Right lobe of liver (tissue), 6 donors: ENCODE measurements at regions not wholly inside any gene's neighbourhood (a gene's known extent, or its start where the extent isn't known, plus 50 kb on each side); places are given as distances from the start of the nearest gene placed in this dataset.

ENCODE experiments used
- ATAC-seq, 4 donors: fragments of 200-7000 bp; cut with Tn5 transposase; one replicate each; pipeline ENCODE4 v1.9.1; 2020; ENCODE audit warnings: mild to moderate bottlenecking in 4 of 4, moderate library complexity in 4 of 4
- DNase-seq, 3 donors: peaks; one replicate each; pipeline ENCODE4 v3.0.0-alpha.2; 2020
- H3K27ac ChIP-seq, 3 donors: fragments of 200-600 bp; one replicate each; pipeline ENCODE4 v1.8.0; 2022
- H3K27me3 ChIP-seq, 2 donors: fragments of 200-600 bp; one replicate each; pipeline ENCODE4 v1.8.0; 2022
- H3K36me3 ChIP-seq, 4 donors: fragments of 200-600 bp; sonication (generic) in 1 of 4; one replicate each; pipeline versions ENCODE4 v1.5.1 to v1.8.0; 2017 to 2022; ENCODE audit warnings: control low read depth in 1 of 4
- H3K4me1 ChIP-seq, 4 donors: fragments of 200-600 bp; sonication (generic) in 1 of 4; one replicate each; pipeline versions ENCODE4 v1.5.1 to v1.8.0; 2017 to 2022; ENCODE audit warnings: control low read depth in 1 of 4
- H3K4me3 ChIP-seq, 3 donors: fragments of 200-600 bp; one replicate each; pipeline ENCODE4 v1.8.0; 2022
- H3K9me3 ChIP-seq, 4 donors: fragments of 200-600 bp; sonication (generic) in 1 of 4; one replicate each; pipeline versions ENCODE4 v1.5.1 to v1.8.0; 2017 to 2022; ENCODE audit warnings: control low read depth in 1 of 4
- CTCF ChIP-seq, 4 donors: fragments of 200-600 bp in 3 of 4; fragments of 450-650 bp in 1 of 4; IDR thresholded peaks; one replicate each; pipeline versions ENCODE4 v1.5.1 to v1.8.0; 2016 to 2022; ENCODE audit warnings: antibody characterized with exemption in 4 of 4, mild to moderate bottlenecking in 2 of 4
- POLR2A ChIP-seq: fragments of 450-650 bp; IDR thresholded peaks from one replicate; pipeline ENCODE4 v1.6.1; 2017; ENCODE audit warnings: antibody characterized with exemption, mild to moderate bottlenecking
- WGBS: methylation state at CpG from one replicate; pipeline ENCODE4 v1.1.6; 2018; ENCODE audit warnings: low coverage, low lambda C conversion rate; ENCODE audit not compliant: insufficient coverage; ENCODE audit errors: missing lambda C conversion rate; 5-methylcytosine and 5-hydroxymethylcytosine counted together
- intact Hi-C, 2 donors: fragments of 100-400 bp; cut with DNase I; formaldehyde crosslinking; loops; one replicate each; pipeline versions ENCODE4 v1.11.2 to v1.14.1; 2022
- donor health status: DM: no; HTN: yes; CAD: no.
- donor health status: DM: no; HTN: no; CAD: no.
- donor health status: DM: no; HTN: no; CAD: no.
- donor health status: DM: no; HTN: yes; CAD: no.
- donor health status: DM: no; HTN: yes; CAD: no.

GRCh38 chr5:179435731-179436315 lies 90.6 kb upstream of the ADAMTS2 start:
- Histone ChIP-seq H3K27ac (no peak overlapping the region), H3K36me3 (no peaks in the 10 kb centered on the region), H3K4me1 (no peaks in the 10 kb centered on the region), H3K27me3 (no peaks in the 10 kb centered on the region), H3K9me3 (no peaks in the 10 kb centered on the region), H3K4me3 (no peak overlapping the region)
- no peak for TF ChIP-seq CTCF (IDR thresholded peaks at IDR 0.05)
- no peak for TF ChIP-seq POLR2A
- 64% methylated on average over 10 of the region's 12 CpGs for WGBS
- intact Hi-C loops: no loop called here
- DNase-seq: peak in 1 of 3 donors; percentile 46
- peak in 3 of 4 donors; percentile 21 to 41 (median 28) for ATAC-seq

GRCh38 chr5:179435181-179435580 lies 89.9 kb upstream of the ADAMTS2 start:
- ATAC-seq (no peak), DNase-seq (no peak)
- Histone ChIP-seq H3K9me3 (no peaks in the 10 kb centered on the region), H3K4me1 (no peaks in the 10 kb centered on the region), H3K4me3 (no peak overlapping the region), H3K36me3 (no peaks in the 10 kb centered on the region), H3K27ac (no peak overlapping the region), H3K27me3 (no peaks in the 10 kb centered on the region)
- intact Hi-C loops: no loop called here
- TF ChIP-seq POLR2A (no peak), CTCF (IDR thresholded peaks at IDR 0.05) (no peak)
- WGBS: 76% methylated on average over 4 of the region's 4 CpGs

- intact Hi-C loops: no loop called here
- no peak overlapping the region for H3K27ac ChIP-seq
- 58% methylated on average over 5 of the region's 7 CpGs for WGBS
- no peaks in the 10 kb centered on the region for H3K36me3 ChIP-seq
- ATAC-seq (no peak), DNase-seq (peak in 1 of 3 donors; percentile 29)
- no peak for TF ChIP-seq POLR2A
- no peak for TF ChIP-seq CTCF (IDR thresholded peaks at IDR 0.05)
- H3K9me3 ChIP-seq: no peaks in the 10 kb centered on the region
- H3K4me3 ChIP-seq: no peak overlapping the region
- H3K4me1 ChIP-seq: no peaks in the 10 kb centered on the region
- no peaks in the 10 kb centered on the region for H3K27me3 ChIP-seq
Observed at GRCh38 chr5:179432547-179432946, 87.3 kb upstream of the ADAMTS2 start.

- H3K9me3 ChIP-seq: no peaks in the 10 kb centered on the region
- H3K36me3 ChIP-seq: no peaks in the 10 kb centered on the region
- 59% methylated on average over 6 of the region's 6 CpGs for WGBS
- DNase-seq: no peak
- no peak overlapping the region for H3K27ac ChIP-seq
- no peaks in the 10 kb centered on the region for H3K27me3 ChIP-seq
- H3K4me3 ChIP-seq: no peak overlapping the region
- no peaks in the 10 kb centered on the region for H3K4me1 ChIP-seq
- intact Hi-C loops: no loop called here
- ATAC-seq: no peak
- no peak for TF ChIP-seq CTCF (IDR thresholded peaks at IDR 0.05)
- no peak for TF ChIP-seq POLR2A
Observed at GRCh38 chr5:179431221-179431824, 86.1 kb upstream of the ADAMTS2 start.
